ENCODE measurements at regions not wholly inside any gene's neighbourhood (a gene's known extent, or its start where the extent isn't known, plus 50 kb on each side); places are given as distances from the start of the nearest gene placed in this dataset.

DNA sequence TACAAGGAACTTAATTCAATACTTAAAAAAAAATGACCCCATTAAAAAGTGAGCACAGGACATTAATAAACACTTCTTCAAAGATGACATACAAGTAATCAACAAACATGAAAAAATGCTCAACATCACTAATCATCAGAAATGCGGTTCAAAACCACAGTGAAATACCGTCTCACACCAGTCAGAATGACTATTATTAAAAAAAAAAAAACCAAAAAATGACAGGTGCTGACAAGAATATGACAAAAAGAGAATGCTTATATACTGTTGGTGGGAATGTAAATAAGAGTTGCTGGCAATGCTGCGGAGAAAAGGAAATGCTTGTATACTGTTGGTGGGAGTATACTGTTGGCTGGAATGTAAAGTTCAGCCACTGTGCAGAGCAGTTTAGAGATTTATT lies 358.3 kb upstream of the CBLB start:
- TF ChIP-seq, protein P1, sequence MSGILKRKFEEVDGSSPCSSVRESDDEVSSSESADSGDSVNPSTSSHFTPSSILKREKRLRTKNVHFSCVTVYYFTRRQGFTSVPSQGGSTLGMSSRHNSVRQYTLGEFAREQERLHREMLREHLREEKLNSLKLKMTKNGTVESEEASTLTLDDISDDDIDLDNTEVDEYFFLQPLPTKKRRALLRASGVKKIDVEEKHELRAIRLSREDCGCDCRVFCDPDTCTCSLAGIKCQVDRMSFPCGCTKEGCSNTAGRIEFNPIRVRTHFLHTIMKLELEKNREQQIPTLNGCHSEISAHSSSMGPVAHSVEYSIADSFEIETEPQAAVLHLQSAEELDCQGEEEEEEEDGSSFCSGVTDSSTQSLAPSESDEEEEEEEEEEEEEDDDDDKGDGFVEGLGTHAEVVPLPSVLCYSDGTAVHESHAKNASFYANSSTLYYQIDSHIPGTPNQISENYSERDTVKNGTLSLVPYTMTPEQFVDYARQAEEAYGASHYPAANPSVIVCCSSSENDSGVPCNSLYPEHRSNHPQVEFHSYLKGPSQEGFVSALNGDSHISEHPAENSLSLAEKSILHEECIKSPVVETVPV (CRISPR knock-in tag; IDR thresholded peaks at IDR 0.05): no peak
- TF ChIP-seq, protein P2, sequence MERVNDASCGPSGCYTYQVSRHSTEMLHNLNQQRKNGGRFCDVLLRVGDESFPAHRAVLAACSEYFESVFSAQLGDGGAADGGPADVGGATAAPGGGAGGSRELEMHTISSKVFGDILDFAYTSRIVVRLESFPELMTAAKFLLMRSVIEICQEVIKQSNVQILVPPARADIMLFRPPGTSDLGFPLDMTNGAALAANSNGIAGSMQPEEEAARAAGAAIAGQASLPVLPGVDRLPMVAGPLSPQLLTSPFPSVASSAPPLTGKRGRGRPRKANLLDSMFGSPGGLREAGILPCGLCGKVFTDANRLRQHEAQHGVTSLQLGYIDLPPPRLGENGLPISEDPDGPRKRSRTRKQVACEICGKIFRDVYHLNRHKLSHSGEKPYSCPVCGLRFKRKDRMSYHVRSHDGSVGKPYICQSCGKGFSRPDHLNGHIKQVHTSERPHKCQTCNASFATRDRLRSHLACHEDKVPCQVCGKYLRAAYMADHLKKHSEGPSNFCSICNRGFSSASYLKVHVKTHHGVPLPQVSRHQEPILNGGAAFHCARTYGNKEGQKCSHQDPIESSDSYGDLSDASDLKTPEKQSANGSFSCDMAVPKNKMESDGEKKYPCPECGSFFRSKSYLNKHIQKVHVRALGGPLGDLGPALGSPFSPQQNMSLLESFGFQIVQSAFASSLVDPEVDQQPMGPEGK (CRISPR knock-in tag; IDR thresholded peaks at IDR 0.05; ENCODE audit: borderline replicate concordance): no peak
- TF ChIP-seq GLIS3 (CRISPR knock-in tag; IDR thresholded peaks at IDR 0.05): no peak
- TF ChIP-seq RARB (CRISPR knock-in tag; IDR thresholded peaks at IDR 0.05): no peak
- TF ChIP-seq, protein P3, sequence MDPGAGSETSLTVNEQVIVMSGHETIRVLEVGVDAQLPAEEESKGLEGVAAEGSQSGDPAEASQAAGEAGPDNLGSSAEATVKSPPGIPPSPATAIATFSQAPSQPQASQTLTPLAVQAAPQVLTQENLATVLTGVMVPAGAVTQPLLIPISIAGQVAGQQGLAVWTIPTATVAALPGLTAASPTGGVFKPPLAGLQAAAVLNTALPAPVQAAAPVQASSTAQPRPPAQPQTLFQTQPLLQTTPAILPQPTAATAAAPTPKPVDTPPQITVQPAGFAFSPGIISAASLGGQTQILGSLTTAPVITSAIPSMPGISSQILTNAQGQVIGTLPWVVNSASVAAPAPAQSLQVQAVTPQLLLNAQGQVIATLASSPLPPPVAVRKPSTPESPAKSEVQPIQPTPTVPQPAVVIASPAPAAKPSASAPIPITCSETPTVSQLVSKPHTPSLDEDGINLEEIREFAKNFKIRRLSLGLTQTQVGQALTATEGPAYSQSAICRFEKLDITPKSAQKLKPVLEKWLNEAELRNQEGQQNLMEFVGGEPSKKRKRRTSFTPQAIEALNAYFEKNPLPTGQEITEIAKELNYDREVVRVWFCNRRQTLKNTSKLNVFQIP (CRISPR knock-in tag; IDR thresholded peaks at IDR 0.05; ENCODE audit: borderline replicate concordance, low read depth): no peak
- no peak for TF ChIP-seq PPARA (CRISPR knock-in tag; IDR thresholded peaks at IDR 0.05; ENCODE audit: borderline replicate concordance)
- TF ChIP-seq ARNTL (CRISPR knock-in tag; IDR thresholded peaks at IDR 0.05; ENCODE audit: borderline replicate concordance, low read depth): no peak
- TF ChIP-seq ZFP30 (CRISPR knock-in tag; IDR thresholded peaks at IDR 0.05): no peak
- no peak for TF ChIP-seq ZFP3 (CRISPR knock-in tag; IDR thresholded peaks at IDR 0.05)
- TF ChIP-seq BACH2 (CRISPR knock-in tag; IDR thresholded peaks at IDR 0.05; ENCODE audit: borderline replicate concordance): no peak
- TF ChIP-seq TOX (CRISPR knock-in tag; IDR thresholded peaks at IDR 0.05; ENCODE audit: borderline replicate concordance): no peak
- TF ChIP-seq ESRRG (CRISPR knock-in tag; IDR thresholded peaks at IDR 0.05): no peak
- no peak for TF ChIP-seq OSR1 (CRISPR knock-in tag; IDR thresholded peaks at IDR 0.05)

Measured in SK-N-SH treated with all-trans-retinoic acid at 6 μM for 48 hours (cell line).